SK-N-SH (cell line): ENCODE measurements at regions not wholly inside any gene's neighbourhood (a gene's known extent, or its start where the extent isn't known, plus 50 kb on each side); places are given as distances from the start of the nearest gene placed in this dataset.

ENCODE experiments used
- CTCF ChIP-seq: fragments of 200-600 bp; sonication (generic); IDR thresholded peaks from 2 replicates; pipeline ENCODE4 v1.6.1; 2017; ENCODE audit warnings: antibody characterized with exemption, mild to moderate bottlenecking, moderate library complexity
- EP300 ChIP-seq, 2 experiments: IDR thresholded peaks; 2 replicates each; pipeline versions ENCODE4 v1.4.0 to v1.6.1; 2012; ENCODE audit warnings: borderline replicate concordance in 1 of 2, low read depth in 1 of 2, low read length in 1 of 2
- EZH2phosphoT487 ChIP-seq: fragments of 200-600 bp; sonication (generic); IDR thresholded peaks from 2 replicates; pipeline ENCODE4 v1.6.1; 2017; ENCODE audit warnings: low read depth, mixed run types, mild to moderate bottlenecking, antibody characterized with exemption, moderate library complexity, borderline replicate concordance
- FOSL2 ChIP-seq: IDR thresholded peaks from 2 replicates; pipeline ENCODE4 v1.4.0; 2012; ENCODE audit warnings: low read depth, mild to moderate bottlenecking, moderate library complexity, borderline replicate concordance
- FOXM1 ChIP-seq: IDR thresholded peaks from 2 replicates; pipeline ENCODE4 v1.4.0; 2012; ENCODE audit warnings: low read depth, mild to moderate bottlenecking
- GABPA ChIP-seq: IDR thresholded peaks from 2 replicates; pipeline ENCODE4 v1.4.0; 2012; ENCODE audit warnings: low read depth, mild to moderate bottlenecking
- PBX3 ChIP-seq: IDR thresholded peaks from 2 replicates; pipeline ENCODE4; 2012
- POLR2AphosphoS5 ChIP-seq: IDR thresholded peaks from 2 replicates; pipeline ENCODE4 v1.6.1; 2012; ENCODE audit warnings: low read depth, low read length
- RAD21 ChIP-seq: IDR thresholded peaks from 2 replicates; pipeline ENCODE4 v1.6.1; 2012; ENCODE audit warnings: mild to moderate bottlenecking, low read length

GRCh38 chr10:28925121-28925663, 247.9 kb downstream of the BAMBI start:
- TF ChIP-seq RAD21: no peak
- no peak for TF ChIP-seq EP300 (IDR thresholded peaks at IDR 0.05; ENCODE audit: borderline replicate concordance in 1 of 2, low read depth in 1 of 2, low read length in 1 of 2)
- no peak for TF ChIP-seq FOSL2
- TF ChIP-seq EZH2phosphoT487: no peak
- TF ChIP-seq GABPA: no peak
- no peak for TF ChIP-seq CTCF
- TF ChIP-seq POLR2AphosphoS5: no peak
- TF ChIP-seq PBX3: no peak
- TF ChIP-seq FOXM1: no peak
